HG03520 (cell line): ENCODE measurements at regions not wholly inside any gene's neighbourhood (a gene's known extent, or its start where the extent isn't known, plus 50 kb on each side); places are given as distances from the start of the nearest gene placed in this dataset.
A peak's percentile ranks its signal among the peaks of the same experiment; 100 is the strongest.

ENCODE experiments used
- ATAC-seq: cut with Tn5 transposase; IDR thresholded peaks from one replicate; pipeline ENCODE4 v1.9.1; 2021; ENCODE audit warnings: mild to moderate bottlenecking, moderate library complexity; ENCODE audit not compliant: unreplicated experiment

DNA sequence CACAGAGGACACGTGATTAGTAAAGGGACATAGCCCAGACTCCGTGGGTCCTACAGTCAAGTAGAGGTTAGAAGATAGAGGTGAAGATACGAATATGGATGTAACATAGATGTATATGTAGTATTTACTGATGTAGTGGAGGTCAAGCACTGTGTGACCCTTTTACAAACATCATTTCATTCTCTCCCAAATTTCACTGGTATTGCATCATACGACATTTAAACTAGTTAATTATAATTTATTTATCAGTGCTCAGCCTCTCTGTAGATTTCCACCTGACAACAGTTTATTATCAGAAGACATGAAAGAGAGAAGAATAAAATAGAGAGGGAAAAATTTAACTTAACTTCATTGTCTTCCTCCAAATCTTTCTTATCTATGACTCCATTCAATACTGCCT, 927.9 kb upstream of the TMEM132C start:
- no peak for ATAC-seq

DNA sequence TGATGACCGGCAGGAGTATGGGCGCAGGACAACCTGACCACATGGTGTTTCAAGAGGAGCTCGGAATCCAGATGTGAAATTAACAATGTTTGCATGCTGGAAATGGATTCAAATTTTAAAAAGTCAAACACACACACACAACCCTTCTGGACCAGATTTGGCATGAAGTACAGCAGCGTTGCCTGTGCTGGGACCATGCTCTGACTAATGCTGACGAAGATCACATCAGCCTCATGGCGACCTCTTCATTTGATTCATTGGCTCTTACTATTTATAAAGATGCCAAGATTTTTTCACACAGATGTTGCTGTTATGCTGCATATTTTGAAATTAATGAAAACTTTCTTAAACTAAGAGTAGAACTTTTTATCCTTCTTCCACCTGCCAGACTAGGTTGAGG, 926.6 kb upstream of the TMEM132C start:
- ATAC-seq: no peak

DNA sequence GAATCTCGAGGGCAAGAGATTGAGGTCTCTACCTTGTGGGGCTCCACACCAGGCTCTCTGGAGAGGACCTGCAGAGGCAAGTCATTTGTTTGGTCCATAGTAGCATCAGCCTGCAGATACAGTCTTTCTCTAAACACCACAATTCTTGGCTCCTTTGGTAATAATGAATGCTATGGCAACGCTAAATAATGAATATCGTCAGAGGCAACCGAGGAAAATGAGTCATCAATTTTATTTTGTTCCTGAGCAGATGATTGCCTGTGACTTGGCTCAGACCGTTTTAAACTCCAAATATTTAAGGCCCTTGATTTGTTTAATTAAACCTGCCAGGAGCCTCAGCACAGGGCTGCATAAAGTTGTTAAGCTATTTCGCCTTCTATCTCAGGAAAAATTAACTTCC, 924.1 kb upstream of the TMEM132C start:
- ATAC-seq: no peak

DNA sequence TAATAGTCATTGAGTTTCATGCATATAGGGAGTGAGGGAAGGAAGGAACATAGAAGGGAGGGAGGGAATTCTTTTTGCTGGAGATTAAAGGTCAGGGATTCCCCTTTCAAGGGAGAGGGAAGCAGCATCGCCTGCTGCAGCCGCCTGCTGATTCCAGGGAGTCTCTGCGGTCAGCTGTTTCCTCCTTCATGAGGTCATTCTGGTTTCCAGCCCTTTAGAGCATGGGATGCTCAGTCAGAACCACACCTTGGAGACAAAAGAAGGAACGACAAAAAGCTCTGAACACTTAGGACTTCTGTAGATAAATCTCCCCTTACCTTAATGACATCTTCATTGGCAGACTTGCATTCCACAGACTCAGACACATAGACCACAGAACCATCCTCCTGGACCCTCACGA, 923.0 kb upstream of the TMEM132C start:
- no peak for ATAC-seq

DNA sequence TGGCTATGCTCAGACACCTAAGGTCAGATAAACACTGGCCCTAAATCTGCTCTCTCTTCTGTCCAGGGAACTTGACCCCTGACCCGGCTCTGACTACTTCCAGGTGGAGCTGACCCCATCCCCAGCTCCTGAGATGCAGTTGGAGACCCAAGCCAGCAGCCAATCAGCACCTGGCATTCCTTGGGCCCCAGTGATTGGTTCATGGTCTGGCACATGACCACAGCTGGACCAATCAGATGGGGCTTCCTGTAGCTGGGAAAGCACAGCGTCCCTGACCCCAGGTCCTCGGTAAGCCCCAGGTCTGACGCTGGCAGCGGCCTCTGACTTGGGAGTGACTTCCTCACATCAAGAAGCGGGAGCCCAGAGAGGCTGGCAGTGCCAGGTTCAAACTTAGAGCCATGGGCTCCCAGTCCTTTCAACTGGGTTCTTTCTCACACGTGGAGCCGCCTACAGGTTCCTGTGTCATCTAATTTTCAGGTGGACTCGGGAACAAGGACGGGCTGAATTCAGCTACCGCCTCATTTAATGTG, 915.4 kb upstream of the TMEM132C start:
- ATAC-seq: no peak

DNA sequence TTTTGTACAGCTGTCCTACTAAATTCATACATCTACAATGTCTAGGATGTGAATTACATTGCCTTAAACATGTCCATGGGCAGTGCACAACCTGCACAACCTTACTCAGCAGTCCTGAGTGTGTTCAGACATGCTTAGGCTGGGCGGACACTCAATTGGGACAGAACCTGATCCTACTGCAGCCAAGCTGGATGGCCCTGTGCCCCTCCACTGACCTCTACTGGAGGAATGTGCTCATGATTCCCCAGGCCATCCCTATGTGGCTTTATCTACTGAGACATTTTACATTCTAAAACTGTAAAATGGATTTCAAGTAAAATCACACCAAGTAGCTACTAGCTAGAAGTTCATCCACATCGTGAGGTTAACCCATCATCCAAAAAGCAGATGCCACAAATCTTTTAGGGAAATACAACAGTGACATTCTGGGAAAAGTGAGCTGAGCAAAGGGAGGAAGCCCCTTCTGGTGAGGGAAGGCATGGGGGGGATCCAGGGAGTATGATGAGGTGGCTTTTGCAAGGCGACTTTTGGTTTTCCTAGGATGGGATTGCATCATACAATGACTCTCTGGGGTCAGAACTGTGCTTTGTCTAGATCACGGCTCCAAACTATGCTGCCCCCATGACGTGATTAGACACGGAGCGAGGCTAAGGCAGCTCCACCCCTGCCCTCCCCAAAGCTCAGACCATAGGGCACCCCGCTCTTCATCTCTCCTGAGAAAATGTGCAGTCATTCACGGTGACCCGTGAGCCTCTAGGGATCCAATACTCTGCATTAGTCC, 911.7 kb upstream of the TMEM132C start:
- no peak for ATAC-seq

DNA sequence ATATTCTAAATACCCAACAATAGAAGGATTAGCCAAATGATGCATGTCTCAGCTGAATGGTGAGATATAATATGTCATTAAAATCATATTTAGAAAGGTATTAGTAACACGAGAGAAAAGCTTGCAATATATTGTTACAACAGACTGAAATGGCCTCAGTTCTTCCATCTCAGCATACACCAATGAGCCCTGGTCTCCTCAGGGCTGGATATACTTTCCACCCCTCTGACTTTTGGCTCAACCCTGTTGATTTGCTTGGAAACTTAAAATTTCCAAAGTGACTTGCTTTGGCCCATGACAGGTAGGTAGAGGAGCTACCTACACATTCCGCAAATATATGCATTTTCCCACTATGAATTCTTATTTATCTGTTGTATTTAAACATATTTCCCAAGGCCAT, 908.1 kb upstream of the TMEM132C start:
- ATAC-seq: no peak

DNA sequence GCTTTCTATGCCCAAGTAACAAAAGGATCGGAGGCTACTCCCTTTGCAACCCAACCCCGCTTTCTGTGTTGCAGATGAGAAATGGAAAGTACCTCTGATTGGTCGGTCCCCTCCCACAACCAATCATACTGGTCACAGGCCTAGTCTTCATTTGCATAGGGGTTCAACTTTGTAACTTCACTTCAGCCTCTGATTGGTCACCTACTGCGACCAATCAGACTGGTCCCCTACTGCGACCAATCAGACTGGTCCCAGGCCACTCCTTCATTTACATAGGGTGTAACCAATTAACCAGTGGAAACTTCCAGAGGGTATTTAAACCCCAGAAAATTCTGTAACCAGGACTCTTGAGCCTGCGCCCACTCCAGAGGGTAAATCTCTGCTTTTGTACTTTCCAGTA, 906.4 kb upstream of the TMEM132C start:
- no peak for ATAC-seq

DNA sequence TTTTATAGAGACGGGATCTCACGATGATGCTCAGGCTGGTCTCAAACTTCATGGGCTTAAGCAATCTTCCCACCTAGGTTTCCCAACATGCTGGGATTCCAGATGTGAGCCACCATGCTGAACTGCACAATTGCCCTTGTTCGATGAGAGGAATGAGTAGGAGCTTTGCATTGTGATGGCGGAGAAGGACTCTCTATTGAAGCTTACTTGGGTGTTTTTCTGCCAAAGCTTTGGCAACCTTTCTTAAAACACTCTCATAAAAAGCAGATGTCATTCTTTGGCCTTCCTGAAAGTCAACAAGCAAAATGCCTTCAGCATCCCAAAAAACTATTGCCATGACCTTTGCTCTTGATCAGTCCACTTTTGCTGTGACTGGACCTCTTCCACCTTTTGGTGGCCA, 904.8 kb upstream of the TMEM132C start:
- no peak for ATAC-seq

DNA sequence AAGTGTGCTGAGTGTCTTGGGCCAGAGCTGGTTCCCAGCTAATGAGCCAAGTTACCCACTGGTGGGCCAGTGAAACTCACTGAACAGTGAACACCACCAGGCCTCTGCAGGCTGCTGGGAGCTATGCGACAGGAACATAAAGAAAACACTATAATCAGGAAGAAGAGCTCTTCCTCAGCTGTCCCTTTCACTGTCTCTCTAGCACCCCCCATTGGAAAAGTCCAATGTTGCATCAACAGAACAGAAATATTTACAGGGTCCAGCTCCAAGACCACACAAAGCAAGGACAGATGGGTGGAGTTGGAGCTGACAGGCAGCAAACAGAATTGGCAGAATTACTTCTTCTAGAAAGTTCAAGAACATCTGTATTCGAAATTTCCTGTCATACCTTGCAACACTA, 903.6 kb upstream of the TMEM132C start:
- no peak for ATAC-seq

DNA sequence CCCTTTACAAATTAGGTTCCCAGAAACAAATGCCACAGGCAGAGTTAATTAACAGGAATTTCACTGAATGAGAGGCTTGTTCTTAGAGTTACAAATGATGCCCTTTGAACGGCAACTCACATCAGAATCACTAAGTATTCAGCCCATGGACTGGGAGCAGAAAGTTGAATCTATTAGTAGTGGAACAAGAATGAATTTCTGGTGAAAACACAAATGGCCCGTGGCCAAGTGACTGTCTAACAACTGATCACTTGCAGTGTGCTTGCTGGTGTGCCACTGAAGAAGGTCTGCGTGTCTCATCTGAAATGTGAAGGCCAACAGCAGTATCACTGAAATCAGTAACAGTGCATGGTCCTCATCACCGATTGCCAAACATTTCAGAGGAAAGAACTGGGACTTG, 893.4 kb upstream of the TMEM132C start:
- no peak for ATAC-seq

DNA sequence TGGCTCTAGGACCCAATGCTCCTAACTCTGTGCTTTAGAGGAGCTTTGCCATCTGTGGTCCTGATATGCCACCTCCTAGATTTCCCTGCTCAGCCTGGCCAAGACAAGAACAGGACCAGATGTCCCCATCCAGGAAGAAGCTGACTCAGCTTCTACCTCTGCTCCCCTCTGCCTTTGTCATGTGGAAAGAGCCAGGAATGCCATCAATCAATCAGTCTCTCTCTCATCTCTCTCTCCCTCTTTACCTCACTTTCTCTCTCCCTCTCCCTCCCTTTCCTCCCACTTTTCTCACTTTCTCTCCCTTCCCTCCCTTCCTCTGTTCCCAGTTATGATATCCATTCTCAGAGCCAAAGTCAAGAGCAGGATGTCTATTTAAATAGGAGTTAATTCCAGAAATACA, 892.5 kb upstream of the TMEM132C start:
- no peak for ATAC-seq

DNA sequence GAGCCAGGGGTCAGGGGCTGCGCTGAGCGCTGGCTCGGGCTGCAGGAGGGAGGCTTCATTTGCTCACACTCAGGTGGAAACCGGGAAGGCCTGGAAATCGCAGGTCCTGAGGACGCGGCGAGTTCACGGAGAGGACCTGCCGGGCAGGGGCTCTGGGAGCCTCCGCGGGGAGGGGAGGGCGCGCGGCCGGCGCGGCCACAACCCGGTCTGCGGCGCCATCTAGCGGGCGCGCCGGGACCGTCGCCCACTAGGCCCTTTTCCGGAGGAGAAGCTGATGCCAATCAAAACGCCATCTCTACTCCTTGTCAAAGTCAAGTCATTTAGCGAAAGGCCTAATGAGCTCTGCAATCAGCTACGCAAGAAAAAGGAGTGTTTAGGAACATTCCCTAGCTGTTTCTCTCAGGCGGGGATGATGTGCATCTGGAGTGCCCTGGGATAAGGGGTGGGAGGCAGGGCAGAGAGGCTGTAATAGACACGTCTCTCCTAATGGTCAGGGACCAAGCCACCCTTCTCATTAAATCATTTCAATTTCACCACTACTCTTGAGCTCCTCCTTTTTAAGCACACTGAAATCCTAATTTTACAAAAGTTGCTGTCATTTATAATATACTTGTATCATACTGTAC, 885.8 kb upstream of the TMEM132C start:
- ATAC-seq: peak; percentile 55

DNA sequence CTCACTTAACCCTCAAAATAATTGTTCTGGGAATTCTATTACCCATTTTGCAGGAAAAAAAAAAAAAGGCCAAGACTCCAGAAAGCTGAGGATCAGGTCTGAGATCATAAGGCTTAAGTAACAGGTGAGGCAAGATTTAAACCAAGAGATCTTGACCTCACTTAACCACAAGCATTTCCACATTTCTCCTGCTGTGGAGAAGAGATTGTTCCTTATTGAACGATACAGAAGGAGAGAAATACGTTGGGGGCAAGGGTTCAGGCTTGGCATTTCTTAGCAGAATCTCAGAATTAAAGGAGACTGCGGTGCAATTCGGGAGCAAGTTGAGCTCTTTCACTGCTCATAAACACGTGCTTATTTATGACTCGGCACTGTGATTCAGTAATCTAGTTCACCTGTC, 885.3 kb upstream of the TMEM132C start:
- no peak for ATAC-seq

DNA sequence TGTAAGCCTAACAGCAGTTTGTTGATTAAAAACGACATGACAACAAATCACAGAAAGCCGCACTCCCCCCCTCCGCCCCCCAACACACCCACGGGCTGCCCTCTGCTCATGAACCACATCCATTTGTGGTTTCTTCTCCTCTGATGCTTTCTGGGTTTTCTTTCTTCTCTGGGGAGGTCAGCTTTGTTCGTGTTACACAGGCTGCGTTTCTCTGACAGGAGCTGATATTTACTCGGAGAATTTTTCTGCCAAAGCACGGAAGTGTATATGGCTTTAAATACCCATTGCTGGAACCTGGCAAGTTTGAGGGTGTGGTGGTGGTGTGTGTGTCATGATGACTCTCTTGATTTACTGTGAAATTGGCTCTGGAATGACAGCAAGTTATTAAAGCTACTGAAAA, 883.7 kb upstream of the TMEM132C start:
- no peak for ATAC-seq

DNA sequence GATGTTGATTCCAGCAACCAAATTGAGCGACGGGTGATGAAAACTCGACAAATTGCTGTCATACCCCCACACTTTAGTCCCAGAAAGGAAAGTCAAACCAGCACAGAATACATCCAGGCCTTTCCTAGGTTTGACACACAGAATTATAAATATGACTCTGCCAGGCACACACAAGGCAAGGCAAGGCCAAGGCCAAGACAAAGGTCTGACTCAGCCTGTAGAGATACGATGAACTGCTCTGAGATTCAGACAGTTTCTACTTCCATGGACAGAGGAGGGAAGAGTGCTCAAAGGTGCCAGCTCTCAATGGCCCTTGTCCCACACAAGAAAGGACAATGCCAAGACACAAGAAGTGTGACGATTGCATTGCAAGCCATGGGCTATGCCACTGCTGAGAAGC, 880.2 kb upstream of the TMEM132C start:
- ATAC-seq: no peak

DNA sequence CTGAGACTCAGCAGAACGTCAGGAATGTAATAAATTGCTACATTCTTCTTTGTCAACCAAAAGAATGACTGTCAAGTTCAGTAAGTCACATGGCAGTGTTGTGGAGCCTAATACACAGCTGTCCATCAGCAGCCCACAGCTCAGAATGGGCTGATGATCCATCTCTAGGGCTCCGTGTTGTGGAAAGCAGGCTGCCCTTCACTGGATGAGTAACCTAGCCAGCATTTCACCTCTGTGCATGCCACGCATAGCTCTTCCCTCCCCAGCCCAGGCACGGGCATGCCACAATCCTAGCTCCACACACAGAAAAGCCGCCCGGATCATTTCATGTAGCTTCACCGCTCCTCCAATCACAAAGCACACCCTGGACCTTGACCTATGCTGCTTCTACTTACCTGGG, 878.0 kb upstream of the TMEM132C start:
- ATAC-seq: no peak

DNA sequence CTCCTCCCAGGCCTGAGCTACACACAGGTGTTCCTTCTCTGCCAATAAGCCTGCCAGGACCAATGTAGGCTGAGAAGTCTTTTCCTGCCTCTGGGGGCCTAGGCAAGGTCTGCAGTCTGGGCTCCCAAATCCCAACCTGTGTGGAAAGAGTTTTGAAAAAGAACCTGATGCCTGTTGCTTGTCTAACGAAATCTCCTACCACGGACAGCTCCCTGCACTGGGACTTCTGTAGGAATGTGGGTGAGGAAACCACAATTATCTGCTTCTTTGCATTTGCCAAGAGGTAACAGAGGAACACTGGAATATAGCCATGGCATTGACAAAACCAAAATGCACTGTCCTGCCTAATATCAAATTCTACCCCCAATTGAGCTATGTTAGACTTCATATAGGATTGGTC, 877.0 kb upstream of the TMEM132C start:
- no peak for ATAC-seq

DNA sequence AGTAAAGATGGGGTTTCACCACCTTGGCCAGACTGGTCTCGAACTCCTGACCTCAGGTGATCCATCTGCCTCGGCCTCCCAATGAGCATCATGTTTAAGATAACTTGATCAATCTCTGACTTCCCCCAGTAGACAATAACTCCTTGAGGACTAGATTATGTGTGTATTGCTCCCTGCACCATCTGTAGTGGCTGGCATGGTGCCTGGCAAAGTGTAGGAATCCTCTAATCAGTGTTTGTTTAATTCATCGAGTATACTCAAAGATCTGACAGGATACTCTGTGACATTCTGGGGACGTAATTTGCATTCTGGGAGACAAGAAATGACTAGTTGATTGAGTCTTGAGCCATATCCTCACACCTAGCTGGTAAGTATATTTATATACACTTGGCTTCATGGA, 873.5 kb upstream of the TMEM132C start:
- no peak for ATAC-seq

DNA sequence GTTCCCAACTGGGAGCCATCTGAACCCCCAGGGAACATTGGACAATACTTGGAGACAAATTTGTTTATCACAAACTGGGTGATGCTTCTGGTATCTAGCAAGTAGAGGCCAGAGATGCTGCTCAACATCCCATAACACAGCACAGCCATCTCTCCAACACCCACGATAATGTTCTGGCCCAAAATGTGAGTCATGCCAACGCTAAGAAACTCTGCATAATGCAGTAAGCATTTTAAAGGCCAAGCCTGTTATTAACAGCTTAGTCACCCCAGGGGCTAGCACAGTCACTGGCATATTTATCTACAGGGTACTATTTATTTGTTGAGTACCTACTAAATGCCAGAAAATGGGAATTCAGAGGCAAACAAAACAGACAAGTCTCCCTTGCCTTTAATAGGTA, 873.1 kb upstream of the TMEM132C start:
- ATAC-seq: no peak

DNA sequence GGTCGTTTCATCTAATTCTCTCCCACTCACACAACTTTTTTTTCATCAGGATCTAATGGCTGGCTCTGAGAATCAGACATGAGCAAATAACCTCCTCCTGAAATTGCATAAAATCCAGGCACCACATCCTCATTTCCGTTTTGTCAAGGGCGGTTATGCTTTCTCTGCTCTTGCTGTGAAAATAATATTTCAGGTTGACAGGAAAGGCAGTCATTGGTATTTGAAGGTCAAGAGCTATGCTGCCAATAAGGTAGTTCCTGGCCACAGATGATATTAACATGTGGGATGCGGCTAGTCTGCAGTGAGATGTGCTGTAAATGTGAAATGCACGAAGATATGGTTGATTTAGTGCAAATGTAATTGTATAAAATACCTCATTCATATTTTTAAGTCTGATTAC, 870.2 kb upstream of the TMEM132C start:
- ATAC-seq: no peak

DNA sequence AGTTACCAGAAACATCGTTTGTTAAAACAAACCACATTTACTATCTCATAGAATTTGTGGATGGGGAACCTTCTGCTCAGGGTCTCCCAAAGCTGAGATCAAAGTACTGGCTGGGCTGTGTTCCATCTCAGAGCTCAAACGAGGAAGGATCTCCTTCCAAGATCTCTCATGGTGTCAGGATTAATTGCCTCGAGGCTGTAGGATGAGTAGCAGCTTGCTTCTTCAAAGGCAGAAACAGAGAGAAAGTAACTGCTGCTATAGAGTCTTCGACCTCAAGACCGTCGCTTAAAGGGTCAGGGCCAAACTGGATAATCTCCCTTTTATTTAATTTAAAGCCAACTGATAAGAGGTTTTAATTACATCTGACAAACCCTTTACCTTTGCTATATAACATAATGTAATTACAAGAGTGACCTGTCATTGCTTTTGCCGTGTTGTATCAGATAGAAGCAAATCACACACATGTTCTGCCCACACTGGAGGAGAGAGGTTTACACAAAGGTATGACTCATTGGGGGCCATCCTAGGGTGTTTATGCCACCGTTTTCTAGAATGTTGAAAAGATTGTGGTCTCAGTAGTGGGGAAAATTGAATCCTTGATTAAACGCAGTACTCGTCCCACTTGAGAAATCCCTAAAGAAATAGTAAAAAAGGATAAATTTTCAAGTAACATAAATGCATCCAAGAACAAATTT, 868.8 kb upstream of the TMEM132C start:
- no peak for ATAC-seq
